ENCODE measurements at regions not wholly inside any gene's neighbourhood (a gene's known extent, or its start where the extent isn't known, plus 50 kb on each side); places are given as distances from the start of the nearest gene placed in this dataset.

DNA sequence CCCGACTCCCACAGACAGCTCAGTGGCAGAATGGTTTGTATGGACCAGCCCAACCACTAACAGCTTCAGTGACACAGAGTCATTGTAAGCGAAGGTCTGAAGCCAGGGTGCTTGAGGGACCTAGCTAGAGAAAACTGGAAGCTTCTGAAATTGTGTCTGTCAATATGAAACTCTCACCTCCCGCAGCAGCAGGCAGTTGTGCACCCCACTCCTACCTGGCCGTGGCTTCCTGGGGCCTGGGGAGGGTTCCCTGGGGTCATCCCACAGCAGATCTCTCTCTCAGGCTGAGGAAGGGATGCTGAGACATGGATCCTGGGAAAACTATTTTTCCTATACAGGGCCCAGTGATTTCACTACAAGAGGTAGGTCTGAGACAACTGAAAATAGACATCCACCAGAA lies 229.5 kb downstream of the TFCP2L1 start:
- TF ChIP-seq CREB1 (IDR thresholded peaks at IDR 0.05; ENCODE audit: low read depth) (no peak), YY1 (IDR thresholded peaks at IDR 0.05; ENCODE audit: low read depth) (no peak), RAD21 (IDR thresholded peaks at IDR 0.05; ENCODE audit: low read depth) (no peak), USF1 (IDR thresholded peaks at IDR 0.05) (no peak), EGR1 (IDR thresholded peaks at IDR 0.05) (no peak), ZBTB7A (IDR thresholded peaks at IDR 0.05; ENCODE audit: low read depth) (no peak), TAF1 (IDR thresholded peaks at IDR 0.05; ENCODE audit: low read depth) (no peak), FOXM1 (IDR thresholded peaks at IDR 0.05; ENCODE audit: borderline replicate concordance, low read depth) (no peak)
- TF ChIP-seq, protein P1, sequence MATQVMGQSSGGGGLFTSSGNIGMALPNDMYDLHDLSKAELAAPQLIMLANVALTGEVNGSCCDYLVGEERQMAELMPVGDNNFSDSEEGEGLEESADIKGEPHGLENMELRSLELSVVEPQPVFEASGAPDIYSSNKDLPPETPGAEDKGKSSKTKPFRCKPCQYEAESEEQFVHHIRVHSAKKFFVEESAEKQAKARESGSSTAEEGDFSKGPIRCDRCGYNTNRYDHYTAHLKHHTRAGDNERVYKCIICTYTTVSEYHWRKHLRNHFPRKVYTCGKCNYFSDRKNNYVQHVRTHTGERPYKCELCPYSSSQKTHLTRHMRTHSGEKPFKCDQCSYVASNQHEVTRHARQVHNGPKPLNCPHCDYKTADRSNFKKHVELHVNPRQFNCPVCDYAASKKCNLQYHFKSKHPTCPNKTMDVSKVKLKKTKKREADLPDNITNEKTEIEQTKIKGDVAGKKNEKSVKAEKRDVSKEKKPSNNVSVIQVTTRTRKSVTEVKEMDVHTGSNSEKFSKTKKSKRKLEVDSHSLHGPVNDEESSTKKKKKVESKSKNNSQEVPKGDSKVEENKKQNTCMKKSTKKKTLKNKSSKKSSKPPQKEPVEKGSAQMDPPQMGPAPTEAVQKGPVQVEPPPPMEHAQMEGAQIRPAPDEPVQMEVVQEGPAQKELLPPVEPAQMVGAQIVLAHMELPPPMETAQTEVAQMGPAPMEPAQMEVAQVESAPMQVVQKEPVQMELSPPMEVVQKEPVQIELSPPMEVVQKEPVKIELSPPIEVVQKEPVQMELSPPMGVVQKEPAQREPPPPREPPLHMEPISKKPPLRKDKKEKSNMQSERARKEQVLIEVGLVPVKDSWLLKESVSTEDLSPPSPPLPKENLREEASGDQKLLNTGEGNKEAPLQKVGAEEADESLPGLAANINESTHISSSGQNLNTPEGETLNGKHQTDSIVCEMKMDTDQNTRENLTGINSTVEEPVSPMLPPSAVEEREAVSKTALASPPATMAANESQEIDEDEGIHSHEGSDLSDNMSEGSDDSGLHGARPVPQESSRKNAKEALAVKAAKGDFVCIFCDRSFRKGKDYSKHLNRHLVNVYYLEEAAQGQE (IDR thresholded peaks at IDR 0.05; ENCODE audit: low read depth): no peak

DNA sequence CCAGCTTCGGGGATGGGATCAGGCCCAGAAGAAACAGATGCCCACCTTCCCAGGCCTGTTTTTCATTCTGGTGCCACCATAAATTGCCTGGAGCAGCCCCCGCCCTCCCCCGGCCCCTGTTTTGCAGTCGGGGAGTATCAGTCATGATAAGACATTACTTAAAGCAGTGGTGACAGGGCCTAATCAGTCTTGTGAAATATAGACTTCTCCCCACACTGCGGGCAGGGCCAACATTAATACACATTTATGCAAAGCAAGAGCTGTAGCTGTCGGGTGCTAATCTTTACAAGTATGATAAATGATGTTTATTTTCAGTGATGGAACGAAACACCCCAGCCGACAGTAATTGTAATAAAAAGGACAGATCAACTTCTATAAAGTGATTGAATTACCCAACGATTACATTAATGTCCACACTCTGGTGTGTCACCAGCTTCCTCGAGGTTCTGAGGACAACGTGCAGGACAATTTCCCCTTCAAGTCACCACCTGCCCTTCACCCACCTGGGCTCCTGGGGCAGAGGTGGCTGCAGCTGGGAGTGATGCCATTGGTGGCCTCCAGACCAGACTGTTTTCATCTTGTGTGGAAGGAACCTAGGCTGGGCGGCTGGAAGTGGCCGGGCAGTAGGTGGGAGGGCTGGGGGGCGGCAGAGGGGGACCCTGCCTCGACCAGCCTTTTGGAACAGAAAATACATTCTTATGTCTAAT lies 226.0 kb downstream of the TFCP2L1 start:
- no peak for TF ChIP-seq NFIC (IDR thresholded peaks at IDR 0.05)
- no peak for TF ChIP-seq YY1 (IDR thresholded peaks at IDR 0.05; ENCODE audit: low read depth)
- no peak for TF ChIP-seq TCF12 (IDR thresholded peaks at IDR 0.05; ENCODE audit: low read depth)
- no peak for TF ChIP-seq MAX (IDR thresholded peaks at IDR 0.05)
- TF ChIP-seq CREB1 (IDR thresholded peaks at IDR 0.05; ENCODE audit: low read depth): no peak
- no peak for TF ChIP-seq TEAD4 (IDR thresholded peaks at IDR 0.05)
- no peak for TF ChIP-seq TAF1 (IDR thresholded peaks at IDR 0.05; ENCODE audit: low read depth)
- TF ChIP-seq RAD21 (IDR thresholded peaks at IDR 0.05; ENCODE audit: low read depth): no peak
- no peak for TF ChIP-seq CEBPB (IDR thresholded peaks at IDR 0.05)
- TF ChIP-seq ZBTB7A (IDR thresholded peaks at IDR 0.05; ENCODE audit: low read depth): no peak
- no peak for TF ChIP-seq USF1 (IDR thresholded peaks at IDR 0.05)
- no peak for TF ChIP-seq EGR1 (IDR thresholded peaks at IDR 0.05)
- TF ChIP-seq FOXM1 (IDR thresholded peaks at IDR 0.05; ENCODE audit: borderline replicate concordance, low read depth): no peak
- TF ChIP-seq, protein P1 (IDR thresholded peaks at IDR 0.05; ENCODE audit: low read depth): no peak
- no peak for TF ChIP-seq EP300 (IDR thresholded peaks at IDR 0.05; ENCODE audit: borderline replicate concordance)

GRCh38 chr2:121059651-121060649 lies 225.1 kb downstream of the TFCP2L1 start:
- TF ChIP-seq MAX (IDR thresholded peaks at IDR 0.05) (no peak), USF1 (IDR thresholded peaks at IDR 0.05) (no peak), TEAD4 (IDR thresholded peaks at IDR 0.05) (no peak), ZBTB7A (IDR thresholded peaks at IDR 0.05; ENCODE audit: low read depth) (no peak), YY1 (IDR thresholded peaks at IDR 0.05; ENCODE audit: low read depth) (no peak), CREB1 (IDR thresholded peaks at IDR 0.05; ENCODE audit: low read depth) (no peak), CEBPB (IDR thresholded peaks at IDR 0.05) (no peak), NFIC (IDR thresholded peaks at IDR 0.05) (no peak), EP300 (IDR thresholded peaks at IDR 0.05; ENCODE audit: borderline replicate concordance) (no peak), FOXM1 (IDR thresholded peaks at IDR 0.05; ENCODE audit: borderline replicate concordance, low read depth) (no peak), RAD21 (IDR thresholded peaks at IDR 0.05; ENCODE audit: low read depth) (no peak), TCF12 (IDR thresholded peaks at IDR 0.05; ENCODE audit: low read depth) (no peak), EGR1 (IDR thresholded peaks at IDR 0.05) (no peak), TAF1 (IDR thresholded peaks at IDR 0.05; ENCODE audit: low read depth) (no peak)
- TF ChIP-seq, protein P1 (IDR thresholded peaks at IDR 0.05; ENCODE audit: low read depth): no peak
